ENCODE measurements at regions not wholly inside any gene's neighbourhood (a gene's known extent, or its start where the extent isn't known, plus 50 kb on each side); places are given as distances from the start of the nearest gene placed in this dataset.

- TF ChIP-seq POLR2AphosphoS5 (IDR thresholded peaks at IDR 0.05; ENCODE audit: low read depth) (no peak), CTCF (IDR thresholded peaks at IDR 0.05; ENCODE audit: insufficient read depth, low read length) (no peak), REST (IDR thresholded peaks at IDR 0.05; ENCODE audit: insufficient replicate concordance, low read depth) (no peak), SPI1 (IDR thresholded peaks at IDR 0.05; ENCODE audit: borderline replicate concordance, low read depth) (no peak), GABPA (IDR thresholded peaks at IDR 0.05; ENCODE audit: low read depth) (no peak)
- H3K27ac ChIP-seq (replicated peaks): no peak overlapping the region
- no peak for DNase-seq (ENCODE audit: low read depth in 1 of 2, low spot score in 1 of 2)
- H3K27me3 ChIP-seq (ENCODE audit: insufficient read depth, poor library complexity, severe bottlenecking): no peaks in the 10 kb centered on the region
- H3K4me3 ChIP-seq (replicated peaks; ENCODE audit: insufficient read depth, low read length): no peak overlapping the region
These were observed 331.5 kb downstream of the PRDM2 start for GRCh38 chr1:14031461-14031860.

- Histone ChIP-seq H3K27ac (replicated peaks) (no peak overlapping the region), H3K4me3 (replicated peaks; ENCODE audit: insufficient read depth, low read length) (no peak overlapping the region), H3K27me3 (ENCODE audit: insufficient read depth, poor library complexity, severe bottlenecking) (no peaks in the 10 kb centered on the region)
- DNase-seq (ENCODE audit: low read depth in 1 of 2, low spot score in 1 of 2): no peak
- TF ChIP-seq REST (IDR thresholded peaks at IDR 0.05; ENCODE audit: insufficient replicate concordance, low read depth) (no peak), POLR2AphosphoS5 (IDR thresholded peaks at IDR 0.05; ENCODE audit: low read depth) (no peak), CTCF (IDR thresholded peaks at IDR 0.05; ENCODE audit: insufficient read depth, low read length) (no peak), SPI1 (IDR thresholded peaks at IDR 0.05; ENCODE audit: borderline replicate concordance, low read depth) (no peak), GABPA (IDR thresholded peaks at IDR 0.05; ENCODE audit: low read depth) (no peak)
These were observed 334.5 kb downstream of the PRDM2 start for GRCh38 chr1:14034506-14034905.

- no peak overlapping the region for H3K27ac ChIP-seq (replicated peaks)
- no peaks in the 10 kb centered on the region for H3K27me3 ChIP-seq (ENCODE audit: insufficient read depth, poor library complexity, severe bottlenecking)
These were observed 337.3 kb downstream of the PRDM2 start for GRCh38 chr1:14037101-14037847.

More at GRCh38 chr1:14037101-14037847, 337.3 kb downstream of the PRDM2 start:
- DNase-seq (ENCODE audit: low read depth in 1 of 2, low spot score in 1 of 2): no peak
- H3K4me3 ChIP-seq (replicated peaks; ENCODE audit: insufficient read depth, low read length): no peak overlapping the region
- no peak for TF ChIP-seq CTCF (IDR thresholded peaks at IDR 0.05; ENCODE audit: insufficient read depth, low read length)
